Central memory CD8-positive, alpha-beta T cell (primary cell): ENCODE measurements at regions not wholly inside any gene's neighbourhood (a gene's known extent, or its start where the extent isn't known, plus 50 kb on each side); places are given as distances from the start of the nearest gene placed in this dataset.

Source experiments
- ATAC-seq: fragments of 150-1000 bp; cut with Tn5 transposase; replicated peaks from 2 replicates; pipeline ENCODE4 v1.10.0; 2022; ENCODE audit warnings: mild to moderate bottlenecking, moderate FRiP score, moderate number of reproducible peaks; ENCODE audit not compliant: poor library complexity, severe bottlenecking; ENCODE audit errors: extremely low read depth
- DNase-seq, 2 donors: peaks; one replicate each; pipeline ENCODE4 v3.0.0; 2021; ENCODE audit warnings: low spot score in 2 of 2
- H3K27ac Mint-ChIP-seq: one replicate; pipeline ENCODE4 v1.8.0; 2022; ENCODE audit warnings: low read depth, mild to moderate bottlenecking, moderate library complexity, mixed read lengths
- H3K27me3 Mint-ChIP-seq: one replicate; pipeline ENCODE4 v1.8.0; 2022; ENCODE audit warnings: mixed read lengths
- H3K36me3 Mint-ChIP-seq: one replicate; pipeline ENCODE4 v1.8.0; 2022; ENCODE audit warnings: mild to moderate bottlenecking, moderate library complexity, mixed read lengths; ENCODE audit not compliant: insufficient read depth
- H3K4me1 Mint-ChIP-seq: one replicate; pipeline ENCODE4 v1.8.0; 2022; ENCODE audit warnings: mixed read lengths
- H3K4me3 Mint-ChIP-seq: one replicate; pipeline ENCODE4 v1.8.0; 2022; ENCODE audit warnings: mild to moderate bottlenecking, moderate library complexity, mixed read lengths
- H3K9me3 Mint-ChIP-seq: one replicate; pipeline ENCODE4 v1.8.0; 2022; ENCODE audit warnings: mixed read lengths

DNA sequence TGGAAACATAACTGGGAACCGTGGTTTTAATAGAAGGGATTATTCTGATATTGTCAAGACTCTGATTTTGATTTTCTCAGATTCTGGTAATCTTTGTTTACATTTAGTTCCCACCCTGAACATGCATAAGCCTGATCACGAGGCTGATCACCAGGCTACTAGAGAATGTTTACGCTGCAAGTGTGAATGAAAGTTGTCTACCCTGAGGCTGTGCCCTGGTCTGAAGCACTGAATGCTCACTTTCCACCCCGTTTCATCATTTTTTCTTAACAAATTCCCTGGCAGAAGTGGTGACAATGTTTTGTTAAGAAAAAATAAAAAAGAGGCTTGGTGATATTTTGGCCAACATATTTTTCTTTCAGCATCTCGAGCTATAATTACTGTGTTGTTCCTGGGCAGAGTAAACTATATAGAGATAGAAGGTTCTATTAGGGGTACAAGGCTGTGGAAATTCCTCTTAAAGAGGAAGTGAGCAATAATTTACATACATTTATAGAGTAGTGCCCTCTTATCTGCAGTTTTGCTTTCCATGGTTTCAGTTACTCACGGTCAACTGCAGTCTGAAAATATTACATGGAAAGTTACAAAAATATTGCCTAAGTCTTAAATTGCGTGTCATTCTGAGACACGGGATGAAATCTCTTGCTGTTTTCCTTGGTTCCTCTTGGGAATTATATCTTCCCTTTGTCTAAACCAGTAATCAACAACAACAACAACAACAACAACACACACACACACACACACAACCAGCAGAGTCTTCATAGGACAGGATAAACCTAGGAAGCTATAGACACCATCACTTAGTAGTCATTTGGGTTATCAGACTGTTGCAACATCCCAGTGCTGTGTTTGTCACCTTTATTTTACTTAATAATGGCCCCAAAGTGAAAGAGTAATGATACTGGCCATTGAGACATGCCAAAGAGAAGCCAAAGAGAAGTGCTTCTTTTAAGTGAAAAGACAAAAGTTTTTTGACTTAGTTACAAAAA, 566.6 kb upstream of the CITED2 start:
- H3K36me3 Mint-ChIP-seq = no peaks in the 10 kb centered on the region
- no peaks in the 10 kb centered on the region for H3K9me3 Mint-ChIP-seq
- no peak for ATAC-seq
- H3K4me3 Mint-ChIP-seq = no peak overlapping the region
- no peak overlapping the region for H3K27ac Mint-ChIP-seq
- H3K27me3 Mint-ChIP-seq = peaks cover 17% of the 10 kb centered on the region
- H3K4me1 Mint-ChIP-seq = no peaks in the 10 kb centered on the region
- DNase-seq = no peak

DNA sequence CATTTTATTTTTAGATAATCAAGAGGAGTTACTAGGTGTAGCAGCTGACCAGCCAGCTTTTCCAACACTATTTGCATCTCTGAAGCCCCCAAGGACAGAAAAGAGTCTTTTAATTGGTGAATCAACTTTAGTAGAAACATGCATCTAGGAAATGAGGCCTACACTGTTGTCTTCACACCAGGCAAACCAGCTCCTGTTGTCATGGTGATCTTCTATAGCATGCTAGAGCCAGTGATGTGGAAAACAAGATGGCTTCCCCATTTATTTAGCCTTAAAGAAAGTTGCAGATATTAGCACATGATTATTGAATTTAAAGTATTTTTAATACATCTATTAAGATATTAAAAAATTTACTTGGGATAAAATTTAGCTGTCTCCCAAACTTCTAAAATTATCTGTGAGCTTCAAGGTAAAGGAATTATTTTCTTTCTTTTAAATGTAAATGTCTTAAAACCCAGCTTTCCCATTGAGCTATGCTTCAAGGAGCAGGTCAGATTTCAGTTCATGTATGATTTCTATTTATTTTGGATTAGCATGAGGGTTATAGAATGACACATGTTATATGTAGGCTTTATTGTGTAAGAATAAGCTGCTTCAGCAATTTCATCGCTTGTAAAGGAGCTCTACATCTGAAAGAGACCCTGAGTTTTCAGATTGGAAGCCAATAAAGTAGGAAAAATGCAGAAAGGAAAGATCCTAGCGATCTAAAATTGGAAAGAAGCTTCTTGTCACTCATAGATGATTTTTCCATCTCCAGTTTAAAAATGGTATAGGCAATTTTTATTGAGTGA, 564.9 kb upstream of the CITED2 start:
- Mint-ChIP-seq H3K36me3 (no peaks in the 10 kb centered on the region), H3K4me3 (no peak overlapping the region), H3K27ac (no peak overlapping the region), H3K27me3 (peaks cover under 1% of the 10 kb centered on the region), H3K4me1 (no peaks in the 10 kb centered on the region), H3K9me3 (no peaks in the 10 kb centered on the region)
- ATAC-seq (no peak), DNase-seq (no peak)

DNA sequence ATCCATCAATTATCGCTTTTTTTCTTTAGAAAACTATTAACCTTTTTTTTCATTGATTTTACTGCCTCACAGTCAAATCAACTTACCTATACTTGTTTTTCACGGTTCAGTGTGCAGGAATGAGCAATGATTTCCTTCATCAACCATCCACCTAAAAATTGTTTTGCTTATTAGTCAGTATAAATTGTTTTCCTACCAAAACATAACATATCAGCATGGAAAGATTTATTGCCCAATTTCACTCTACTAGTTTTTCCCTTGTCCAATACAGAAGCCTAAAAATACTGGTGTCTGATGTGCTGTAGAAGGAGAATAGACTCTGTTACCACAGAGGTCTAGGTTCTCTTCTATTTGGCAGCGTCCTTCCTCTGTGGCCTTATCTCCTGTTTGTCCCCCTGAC, 558.2 kb upstream of the CITED2 start:
- H3K36me3 Mint-ChIP-seq = no peaks in the 10 kb centered on the region
- no peak overlapping the region for H3K4me3 Mint-ChIP-seq
- no peak overlapping the region for H3K27ac Mint-ChIP-seq
- no peak for DNase-seq
- no peaks in the 10 kb centered on the region for H3K9me3 Mint-ChIP-seq
- H3K4me1 Mint-ChIP-seq = no peaks in the 10 kb centered on the region
- peaks cover 9% of the 10 kb centered on the region for H3K27me3 Mint-ChIP-seq
- ATAC-seq = no peak

DNA sequence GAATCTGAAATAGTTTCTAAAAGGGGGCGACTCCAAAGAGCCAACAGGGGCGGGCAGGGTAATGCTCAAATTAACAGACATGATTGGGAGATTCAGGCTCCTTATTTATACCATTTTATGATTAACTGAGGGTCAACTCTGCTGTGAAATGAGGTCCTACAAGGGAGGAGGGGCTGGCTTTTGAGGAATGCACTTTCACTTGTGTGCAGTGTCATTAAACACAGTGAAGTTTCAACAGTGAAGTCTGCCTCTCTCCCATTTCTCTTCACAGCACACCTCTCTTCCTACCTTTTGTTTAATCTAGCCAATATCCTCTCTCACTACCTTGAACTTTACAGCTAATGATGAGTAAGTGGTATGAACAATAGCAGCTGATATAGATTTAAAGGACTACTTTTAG, 557.3 kb upstream of the CITED2 start:
- H3K4me3 Mint-ChIP-seq = no peak overlapping the region
- ATAC-seq (no peak), DNase-seq (no peak)
- H3K27ac Mint-ChIP-seq = no peak overlapping the region
- no peaks in the 10 kb centered on the region for H3K9me3 Mint-ChIP-seq
- H3K36me3 Mint-ChIP-seq = no peaks in the 10 kb centered on the region
- peaks cover 9% of the 10 kb centered on the region for H3K27me3 Mint-ChIP-seq
- H3K4me1 Mint-ChIP-seq = no peaks in the 10 kb centered on the region

DNA sequence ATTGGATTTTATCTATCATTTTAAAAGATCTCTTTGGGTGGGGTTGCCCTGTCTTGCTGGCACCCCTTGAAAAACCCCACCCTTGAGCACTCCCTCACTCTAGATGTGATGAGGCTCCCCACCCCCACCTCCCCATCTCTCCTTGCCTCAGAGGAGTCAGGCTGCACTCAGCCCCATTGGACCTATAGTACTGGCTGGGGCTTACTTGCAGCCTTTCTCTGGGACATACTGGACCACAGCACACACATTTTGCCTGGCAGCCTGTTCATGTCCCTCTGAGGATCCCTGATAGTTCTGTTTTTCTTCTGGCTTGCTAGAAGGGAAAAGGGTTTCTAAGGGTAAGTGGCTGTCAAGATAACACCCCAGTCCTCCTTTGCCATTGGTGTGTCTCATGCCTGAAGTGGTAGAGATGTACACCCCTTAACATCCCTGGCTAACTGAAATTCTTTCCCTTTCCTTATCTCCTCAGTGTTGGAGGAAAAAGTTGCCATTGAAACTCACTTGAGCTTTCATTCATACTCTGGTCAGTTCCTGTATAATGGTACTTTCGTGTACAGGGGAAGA, 553.4 kb upstream of the CITED2 start:
- ATAC-seq = no peak

DNA sequence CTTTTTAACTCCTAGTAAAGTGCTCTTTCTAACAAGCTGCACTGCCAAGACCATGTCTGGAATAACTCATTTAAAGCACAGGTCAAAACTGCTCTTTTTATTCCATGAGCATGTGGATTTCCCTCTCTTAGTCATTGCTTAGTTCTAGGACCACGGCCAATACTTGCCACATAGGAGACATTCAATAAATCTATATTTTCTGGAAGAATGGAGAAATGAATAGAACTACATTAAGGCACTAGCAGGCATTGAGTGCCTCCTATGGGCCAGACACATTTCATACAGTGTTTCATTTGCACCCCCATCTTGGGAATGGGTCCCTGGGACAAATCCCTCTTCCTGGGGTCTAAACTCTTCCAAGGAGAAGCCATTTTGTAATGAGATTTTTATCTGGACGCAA, 552.8 kb upstream of the CITED2 start:
- H3K4me3 Mint-ChIP-seq = no peak overlapping the region
- no peak for DNase-seq
- H3K27me3 Mint-ChIP-seq = peaks cover 33% of the 10 kb centered on the region
- no peaks in the 10 kb centered on the region for H3K4me1 Mint-ChIP-seq
- no peak overlapping the region for H3K27ac Mint-ChIP-seq
- H3K36me3 Mint-ChIP-seq = no peaks in the 10 kb centered on the region
- H3K9me3 Mint-ChIP-seq = no peaks in the 10 kb centered on the region
- no peak for ATAC-seq

More for the DNA sequence above, 553.4 kb upstream of the CITED2 start:
- no peak for DNase-seq
- Mint-ChIP-seq H3K9me3 (no peaks in the 10 kb centered on the region), H3K36me3 (no peaks in the 10 kb centered on the region), H3K27me3 (peaks cover 29% of the 10 kb centered on the region), H3K27ac (no peak overlapping the region), H3K4me1 (no peaks in the 10 kb centered on the region), H3K4me3 (no peak overlapping the region)

DNA sequence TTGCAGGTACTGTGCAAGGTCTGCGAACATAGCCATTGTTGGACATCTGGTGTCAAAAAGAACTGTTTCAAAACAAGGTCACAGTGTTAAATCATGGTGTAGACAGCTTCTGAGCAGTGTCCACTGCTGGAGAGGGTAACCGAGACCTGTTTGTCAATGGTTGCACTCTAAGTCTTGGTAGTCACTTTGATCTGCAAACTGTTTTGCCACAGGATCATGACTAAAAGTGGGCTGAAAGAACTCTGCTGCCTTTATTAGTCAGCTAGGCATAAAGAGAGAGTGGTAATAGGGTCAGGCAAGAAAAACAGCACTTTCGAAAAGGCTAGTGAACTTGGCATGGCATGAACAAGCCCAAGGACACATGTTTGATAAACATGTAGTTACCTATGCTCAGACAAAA, 552.3 kb upstream of the CITED2 start:
- Mint-ChIP-seq H3K4me1 (no peaks in the 10 kb centered on the region), H3K27me3 (peaks cover 38% of the 10 kb centered on the region), H3K4me3 (no peak overlapping the region), H3K9me3 (no peaks in the 10 kb centered on the region), H3K36me3 (no peaks in the 10 kb centered on the region), H3K27ac (no peak overlapping the region)
- no peak for DNase-seq
- no peak for ATAC-seq

DNA sequence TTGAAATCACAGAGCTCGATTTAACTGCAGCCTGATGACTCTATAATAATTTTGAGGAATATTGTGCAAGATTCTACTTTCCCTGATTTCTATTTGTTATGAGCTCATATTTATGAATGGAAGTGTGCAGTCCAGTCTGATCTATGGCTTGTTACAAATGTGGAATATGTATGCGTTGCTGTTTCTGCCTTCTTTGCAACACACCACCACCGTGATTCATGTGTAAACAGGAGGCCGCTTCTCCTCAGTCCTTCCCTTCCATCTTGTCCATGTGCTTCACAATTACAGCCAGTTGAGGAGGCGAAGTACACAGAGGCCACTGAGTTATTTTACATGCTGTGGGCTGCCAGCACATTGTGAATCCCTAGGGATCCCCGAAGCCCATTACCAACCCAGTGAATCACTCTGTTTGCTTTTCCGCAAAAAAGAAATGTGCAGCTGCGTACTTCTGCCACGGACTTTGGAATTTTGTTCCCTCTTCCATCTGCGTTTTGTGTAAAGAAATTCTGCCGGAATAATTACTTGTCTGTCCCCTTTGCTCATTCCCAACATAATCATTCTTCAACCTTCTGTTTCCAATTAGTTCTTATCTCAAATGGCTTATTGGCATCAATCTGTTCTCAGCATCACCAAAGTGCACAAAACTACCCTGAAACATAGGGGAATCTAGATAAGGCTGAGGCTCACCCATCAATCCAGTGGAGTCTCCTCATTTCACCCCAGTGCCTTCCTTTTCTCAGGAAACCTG, 551.6 kb upstream of the CITED2 start:
- Mint-ChIP-seq H3K4me3 (no peak overlapping the region), H3K27ac (no peak overlapping the region), H3K9me3 (no peaks in the 10 kb centered on the region), H3K27me3 (peaks cover 45% of the 10 kb centered on the region), H3K36me3 (no peaks in the 10 kb centered on the region), H3K4me1 (no peaks in the 10 kb centered on the region)
- DNase-seq (no peak), ATAC-seq (no peak)

DNA sequence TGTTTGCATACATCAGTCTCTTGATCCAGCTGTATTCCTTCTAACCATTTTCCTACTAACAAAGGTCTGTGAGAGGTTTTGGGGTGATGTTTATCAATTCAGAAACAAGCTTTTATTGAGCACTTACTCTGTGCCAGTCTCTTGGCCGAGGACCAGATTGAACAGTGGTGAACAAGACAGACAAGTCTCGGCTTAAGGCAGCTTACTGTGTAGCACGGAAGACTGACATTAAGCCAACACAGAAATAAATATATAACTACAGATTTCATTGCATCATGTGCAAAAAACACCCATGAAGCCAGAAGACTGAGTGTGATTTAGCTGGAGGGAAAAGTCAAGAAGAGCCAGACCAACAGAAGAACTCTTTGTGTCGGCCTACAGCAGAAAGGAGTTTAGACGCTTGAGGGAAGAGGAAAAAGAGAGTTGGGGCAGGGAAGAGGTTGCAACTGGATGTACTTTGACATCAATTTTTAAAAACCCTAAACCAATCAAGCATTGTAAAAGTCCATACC, 549.6 kb upstream of the CITED2 start:
- no peaks in the 10 kb centered on the region for H3K9me3 Mint-ChIP-seq
- DNase-seq (no peak), ATAC-seq (no peak)
- H3K4me3 Mint-ChIP-seq = no peak overlapping the region
- H3K4me1 Mint-ChIP-seq = no peaks in the 10 kb centered on the region
- no peaks in the 10 kb centered on the region for H3K36me3 Mint-ChIP-seq
- H3K27ac Mint-ChIP-seq = no peak overlapping the region
- H3K27me3 Mint-ChIP-seq = peaks cover 53% of the 10 kb centered on the region

DNA sequence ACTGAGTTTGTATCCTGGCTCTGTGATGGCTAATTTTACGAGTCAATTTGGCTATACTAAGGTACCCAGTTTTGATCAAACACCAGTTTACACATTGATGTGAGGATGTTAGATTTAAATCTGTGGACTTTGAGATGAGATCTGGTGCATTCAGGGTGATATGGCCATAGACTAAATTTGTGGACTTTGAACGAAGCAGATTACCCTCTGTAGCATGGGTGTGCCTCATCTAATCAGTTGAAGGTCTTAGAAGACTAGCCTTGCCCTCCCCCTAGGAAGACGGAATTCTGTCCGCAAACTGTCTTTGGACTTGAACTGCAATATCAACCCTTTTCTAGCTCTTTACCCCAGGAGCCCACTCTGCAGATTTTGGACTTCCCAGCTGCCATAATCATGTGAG, 547.8 kb upstream of the CITED2 start:
- DNase-seq = no peak
- Mint-ChIP-seq H3K27ac (no peak overlapping the region), H3K9me3 (no peaks in the 10 kb centered on the region), H3K4me3 (no peak overlapping the region), H3K4me1 (no peaks in the 10 kb centered on the region), H3K27me3 (peaks cover 54% of the 10 kb centered on the region), H3K36me3 (no peaks in the 10 kb centered on the region)
- ATAC-seq = no peak

DNA sequence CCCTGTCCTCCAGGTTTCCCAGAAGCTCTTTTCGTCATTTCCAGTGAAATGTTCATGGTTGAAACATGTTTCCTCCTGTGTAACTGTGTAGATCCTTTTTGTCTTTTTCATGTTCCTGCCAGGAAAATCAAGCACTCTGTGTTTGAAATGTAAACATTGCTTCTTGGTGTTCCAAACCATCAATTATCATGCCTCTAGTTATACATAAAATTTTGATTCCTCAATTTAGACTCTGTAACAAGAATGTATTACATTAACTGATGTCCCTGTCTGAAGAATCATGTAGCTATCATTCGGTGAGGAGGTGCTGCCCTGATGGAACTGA, 546.3 kb upstream of the CITED2 start:
- peaks cover 44% of the 10 kb centered on the region for H3K27me3 Mint-ChIP-seq
- H3K9me3 Mint-ChIP-seq = no peaks in the 10 kb centered on the region
- ATAC-seq (no peak), DNase-seq (no peak)
- H3K4me1 Mint-ChIP-seq = no peaks in the 10 kb centered on the region
- H3K4me3 Mint-ChIP-seq = no peak overlapping the region
- no peak overlapping the region for H3K27ac Mint-ChIP-seq
- H3K36me3 Mint-ChIP-seq = no peaks in the 10 kb centered on the region
